ENCODE measurements at regions not wholly inside any gene's neighbourhood (a gene's known extent, or its start where the extent isn't known, plus 50 kb on each side); places are given as distances from the start of the nearest gene placed in this dataset.

DNA sequence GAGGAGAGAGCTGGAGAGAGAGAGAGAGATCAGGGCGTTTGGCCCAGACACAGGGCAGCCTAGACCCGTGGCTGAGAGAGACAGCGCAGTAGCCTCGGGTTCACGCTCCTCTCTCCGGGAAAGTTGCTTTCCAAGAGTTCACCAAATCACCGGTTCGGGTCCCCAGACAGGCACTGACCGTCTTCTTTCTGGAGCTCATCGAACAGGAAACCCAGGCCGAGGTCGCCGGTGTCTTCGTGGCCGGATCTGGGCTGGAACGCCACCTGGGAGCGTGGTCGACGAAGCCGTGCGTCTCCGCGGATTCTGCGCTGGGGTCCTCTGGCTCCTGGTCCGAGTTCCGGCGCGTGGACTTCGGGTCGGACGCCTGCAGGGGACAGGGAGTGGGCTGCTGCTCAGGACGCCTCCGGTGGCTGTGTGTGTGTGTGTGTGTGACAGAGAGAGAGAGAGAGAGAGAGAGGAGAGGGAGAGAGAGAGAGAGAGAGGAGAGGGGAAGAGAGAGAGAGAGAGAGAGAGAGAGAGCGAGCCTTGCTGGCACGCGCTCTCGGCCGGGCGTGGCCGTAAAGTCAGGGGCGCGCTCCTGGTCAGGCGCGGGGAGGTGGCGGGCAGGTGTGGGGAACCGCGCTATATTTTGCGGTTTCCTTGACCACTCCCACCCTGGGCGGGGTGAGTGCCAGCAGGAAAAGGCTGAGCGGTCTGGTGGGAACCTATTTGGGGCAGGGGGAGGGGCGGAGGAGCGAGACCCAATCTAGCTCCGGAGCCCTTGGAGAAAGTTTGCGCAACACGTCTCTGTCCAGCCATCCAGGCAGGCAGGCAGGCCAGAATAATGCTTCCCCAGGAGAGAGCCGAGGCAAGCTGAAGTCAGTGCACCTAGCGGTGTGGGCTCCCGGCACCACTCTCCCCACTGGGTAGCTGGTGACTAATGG lies 62.1 kb downstream of the RHOXF2B start:
- TF ChIP-seq, protein P1, sequence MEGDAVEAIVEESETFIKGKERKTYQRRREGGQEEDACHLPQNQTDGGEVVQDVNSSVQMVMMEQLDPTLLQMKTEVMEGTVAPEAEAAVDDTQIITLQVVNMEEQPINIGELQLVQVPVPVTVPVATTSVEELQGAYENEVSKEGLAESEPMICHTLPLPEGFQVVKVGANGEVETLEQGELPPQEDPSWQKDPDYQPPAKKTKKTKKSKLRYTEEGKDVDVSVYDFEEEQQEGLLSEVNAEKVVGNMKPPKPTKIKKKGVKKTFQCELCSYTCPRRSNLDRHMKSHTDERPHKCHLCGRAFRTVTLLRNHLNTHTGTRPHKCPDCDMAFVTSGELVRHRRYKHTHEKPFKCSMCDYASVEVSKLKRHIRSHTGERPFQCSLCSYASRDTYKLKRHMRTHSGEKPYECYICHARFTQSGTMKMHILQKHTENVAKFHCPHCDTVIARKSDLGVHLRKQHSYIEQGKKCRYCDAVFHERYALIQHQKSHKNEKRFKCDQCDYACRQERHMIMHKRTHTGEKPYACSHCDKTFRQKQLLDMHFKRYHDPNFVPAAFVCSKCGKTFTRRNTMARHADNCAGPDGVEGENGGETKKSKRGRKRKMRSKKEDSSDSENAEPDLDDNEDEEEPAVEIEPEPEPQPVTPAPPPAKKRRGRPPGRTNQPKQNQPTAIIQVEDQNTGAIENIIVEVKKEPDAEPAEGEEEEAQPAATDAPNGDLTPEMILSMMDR (IDR thresholded peaks at IDR 0.05): no peak
- peak; percentile 80 for TF ChIP-seq EZH2 (IDR thresholded peaks at IDR 0.05)
